Gastrocnemius medialis (tissue), 4 donors: ENCODE measurements at regions not wholly inside any gene's neighbourhood (a gene's known extent, or its start where the extent isn't known, plus 50 kb on each side); places are given as distances from the start of the nearest gene placed in this dataset.

Experiments used
- CTCF ChIP-seq, 5 experiments: fragments of 450-650 bp in 3 of 5; fragments of 200-600 bp in 2 of 5; sonication (generic) in 2 of 5; IDR thresholded peaks in 4 of 5; conservative IDR thresholded peaks in 1 of 5; 1 replicate in 4 of 5; 2 replicates in 1 of 5; pipeline ENCODE4 v1.5.1; 2016 to 2019; ENCODE audit warnings: antibody characterized with exemption in 5 of 5, mild to moderate bottlenecking in 3 of 5, moderate library complexity in 3 of 5
- POLR2A ChIP-seq, 2 donors: fragments of 450-650 bp; IDR thresholded peaks; one replicate each; pipeline ENCODE4 v1.6.1; 2017; ENCODE audit warnings: antibody characterized with exemption in 2 of 2, mild to moderate bottlenecking in 2 of 2, moderate library complexity in 2 of 2

- TF ChIP-seq CTCF (IDR thresholded peaks at IDR 0.05 in 4 of 5, conservative IDR thresholded peaks at IDR 0.05 in 1 of 5) (no peak), POLR2A (IDR thresholded peaks at IDR 0.05) (no peak)
These were observed 214.3 kb upstream of the RSPO3 start for GRCh38 chr6:126904176-126904575.
